ENCODE measurements at regions not wholly inside any gene's neighbourhood (a gene's known extent, or its start where the extent isn't known, plus 50 kb on each side); places are given as distances from the start of the nearest gene placed in this dataset.

DNA sequence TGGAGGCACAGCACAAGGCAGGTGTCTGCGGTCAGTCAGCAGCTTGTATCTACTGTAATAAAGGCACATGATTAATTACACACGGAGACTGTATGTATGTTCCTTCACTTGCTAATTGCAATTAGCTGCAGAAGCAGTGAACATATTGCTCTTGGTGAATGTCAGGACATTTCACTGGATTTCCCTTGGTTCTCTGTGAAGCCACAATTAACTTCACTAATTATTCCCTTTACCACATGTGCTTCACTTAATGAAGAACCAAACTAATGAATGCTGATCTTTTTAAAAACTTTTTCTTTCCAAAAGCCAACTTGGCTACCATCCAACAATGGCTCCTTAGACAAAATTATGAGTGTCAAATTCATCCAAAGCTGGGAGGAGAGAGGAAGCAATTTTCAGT is 290.7 kb downstream of the ADRA2A start:
- H3K27ac ChIP-seq = no peak overlapping the region
- no peak overlapping the region for H3K4me3 ChIP-seq
- H3K27me3 ChIP-seq = no peaks in the 10 kb centered on the region
- H3K36me3 ChIP-seq (replicated peaks in 1 of 2) = no peaks in the 10 kb centered on the region
- TF ChIP-seq, protein P1, sequence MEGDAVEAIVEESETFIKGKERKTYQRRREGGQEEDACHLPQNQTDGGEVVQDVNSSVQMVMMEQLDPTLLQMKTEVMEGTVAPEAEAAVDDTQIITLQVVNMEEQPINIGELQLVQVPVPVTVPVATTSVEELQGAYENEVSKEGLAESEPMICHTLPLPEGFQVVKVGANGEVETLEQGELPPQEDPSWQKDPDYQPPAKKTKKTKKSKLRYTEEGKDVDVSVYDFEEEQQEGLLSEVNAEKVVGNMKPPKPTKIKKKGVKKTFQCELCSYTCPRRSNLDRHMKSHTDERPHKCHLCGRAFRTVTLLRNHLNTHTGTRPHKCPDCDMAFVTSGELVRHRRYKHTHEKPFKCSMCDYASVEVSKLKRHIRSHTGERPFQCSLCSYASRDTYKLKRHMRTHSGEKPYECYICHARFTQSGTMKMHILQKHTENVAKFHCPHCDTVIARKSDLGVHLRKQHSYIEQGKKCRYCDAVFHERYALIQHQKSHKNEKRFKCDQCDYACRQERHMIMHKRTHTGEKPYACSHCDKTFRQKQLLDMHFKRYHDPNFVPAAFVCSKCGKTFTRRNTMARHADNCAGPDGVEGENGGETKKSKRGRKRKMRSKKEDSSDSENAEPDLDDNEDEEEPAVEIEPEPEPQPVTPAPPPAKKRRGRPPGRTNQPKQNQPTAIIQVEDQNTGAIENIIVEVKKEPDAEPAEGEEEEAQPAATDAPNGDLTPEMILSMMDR (IDR thresholded peaks at IDR 0.05) = no peak
- no peak for TF ChIP-seq POLR2A (IDR thresholded peaks at IDR 0.05)
- no peaks in the 10 kb centered on the region for H3K9me3 ChIP-seq (replicated peaks in 1 of 3)
- intact Hi-C loops (cut with DNase I) = loop anchor here in 1 of 2 donors (10.0 kb wide), 1 partner anchor 293 kb away; the partner anchor contains the start of gene ADRA2A
- no peak for DNase-seq
- WGBS, 4 donors = 80 to 89% (median 86%) methylated on average over 2 of the region's 2 CpGs
- H3K4me1 ChIP-seq (replicated peaks in 1 of 2) = no peaks in the 10 kb centered on the region

DNA sequence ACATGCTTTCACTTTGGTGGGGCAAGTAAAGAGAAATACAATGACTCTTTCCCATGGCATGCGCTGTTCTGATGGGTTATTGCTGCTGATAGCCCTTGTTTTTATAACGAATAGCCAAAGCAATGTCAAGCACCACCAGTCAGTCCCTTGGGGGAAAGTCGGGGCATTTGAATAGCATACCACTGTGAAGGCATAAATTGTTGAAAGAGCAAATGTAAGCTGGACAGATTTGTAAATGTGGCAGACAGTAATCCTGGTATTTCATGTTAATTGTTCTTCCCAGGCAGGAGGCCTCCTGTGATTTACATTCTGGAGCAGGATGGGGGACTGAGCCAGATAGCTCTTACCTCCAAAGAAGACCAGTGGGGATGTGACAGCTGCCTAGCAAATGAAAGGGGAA is 293.3 kb downstream of the ADRA2A start:
- 38 to 56% (median 41%) methylated on average over 3 of the region's 3 CpGs for WGBS, 4 donors

DNA sequence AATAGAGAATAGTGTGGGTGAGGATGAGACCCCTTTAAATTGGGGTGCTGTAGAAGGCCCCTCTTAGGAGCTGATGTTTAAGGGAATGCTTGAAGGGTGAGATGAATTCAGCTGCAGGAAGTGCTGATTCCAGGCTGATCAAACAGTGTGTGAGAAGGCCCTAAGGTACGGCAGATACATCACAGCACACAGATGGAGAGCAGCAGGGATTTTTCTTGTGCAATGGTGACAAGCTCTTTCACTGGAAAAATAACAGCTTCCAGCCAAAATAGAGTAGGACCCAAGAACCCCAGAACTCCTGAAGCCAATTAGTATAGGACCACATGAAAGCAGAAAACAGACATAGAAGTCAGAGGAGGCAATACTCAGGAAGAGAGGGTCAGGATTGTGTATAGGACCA is 296.9 kb downstream of the ADRA2A start:
- Histone ChIP-seq H3K36me3 (replicated peaks in 1 of 2) (no peaks in the 10 kb centered on the region), H3K4me3 (no peak overlapping the region), H3K27ac (no peak overlapping the region), H3K4me1 (replicated peaks in 1 of 2) (no peaks in the 10 kb centered on the region), H3K27me3 (no peaks in the 10 kb centered on the region), H3K9me3 (replicated peaks in 1 of 3) (no peaks in the 10 kb centered on the region)
- TF ChIP-seq POLR2A (IDR thresholded peaks at IDR 0.05) = no peak
- TF ChIP-seq, protein P1 (IDR thresholded peaks at IDR 0.05) = no peak
- intact Hi-C loops (cut with DNase I) = no loop called here
- DNase-seq = no peak
- WGBS, 4 donors = 67 to 87% (median 84%) methylated on average over 1 of the region's 1 CpG

More for the DNA sequence above, 293.3 kb downstream of the ADRA2A start:
- no peak overlapping the region for H3K4me3 ChIP-seq
- H3K9me3 ChIP-seq (replicated peaks in 1 of 3) = no peaks in the 10 kb centered on the region
- H3K27ac ChIP-seq = no peak overlapping the region
- no peaks in the 10 kb centered on the region for H3K36me3 ChIP-seq (replicated peaks in 1 of 2)
- no peaks in the 10 kb centered on the region for H3K27me3 ChIP-seq
- intact Hi-C loops (cut with DNase I) = no loop called here
- no peak for TF ChIP-seq POLR2A (IDR thresholded peaks at IDR 0.05)
- TF ChIP-seq, protein P1 (IDR thresholded peaks at IDR 0.05) = no peak
- no peaks in the 10 kb centered on the region for H3K4me1 ChIP-seq (replicated peaks in 1 of 2)
- no peak for DNase-seq

DNA sequence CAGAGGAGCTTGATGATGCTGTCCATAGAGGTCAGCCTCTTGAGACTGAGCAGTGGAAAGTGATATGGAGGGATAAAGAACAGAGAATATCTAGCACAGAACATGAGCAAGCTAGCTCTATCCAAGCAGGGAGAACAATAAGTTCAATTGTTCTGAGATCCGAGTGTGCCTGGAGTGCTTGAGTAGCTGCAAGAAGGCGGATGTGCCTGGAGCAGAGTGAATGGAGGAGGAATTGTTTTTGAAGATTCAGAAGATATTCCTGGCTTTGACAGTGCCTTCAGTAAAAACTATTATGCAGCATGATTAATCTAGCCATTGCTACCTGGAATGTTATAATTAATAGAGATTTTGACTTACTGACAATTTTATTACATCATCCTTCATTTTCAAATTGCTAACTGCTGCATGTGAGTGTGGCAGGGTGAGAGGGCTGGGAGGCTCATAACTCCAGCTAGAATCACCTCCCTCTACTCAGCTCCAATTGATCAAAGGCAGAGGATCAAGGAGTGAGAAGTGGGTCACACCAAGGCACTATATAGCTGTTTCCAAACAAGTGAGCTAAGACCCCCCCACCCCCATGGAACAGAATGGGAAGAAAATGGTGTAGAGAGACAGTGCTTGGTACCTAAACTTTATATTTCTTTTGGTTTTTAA is 302.8 kb downstream of the ADRA2A start:
- H3K36me3 ChIP-seq (replicated peaks in 1 of 2) = no peaks in the 10 kb centered on the region
- no peaks in the 10 kb centered on the region for H3K4me1 ChIP-seq (replicated peaks in 1 of 2)
- no peaks in the 10 kb centered on the region for H3K9me3 ChIP-seq (replicated peaks in 1 of 3)
- intact Hi-C loops (cut with DNase I) = no loop called here
- H3K4me3 ChIP-seq = no peak overlapping the region
- TF ChIP-seq, protein P1 (IDR thresholded peaks at IDR 0.05) = no peak
- no peak for TF ChIP-seq POLR2A (IDR thresholded peaks at IDR 0.05)
- H3K27ac ChIP-seq = no peak overlapping the region
- no peak for DNase-seq
- no peaks in the 10 kb centered on the region for H3K27me3 ChIP-seq
- 77 to 86% (median 82%) methylated on average over 2 of the region's 2 CpGs for WGBS, 4 donors
